A549 (cell line): ENCODE measurements at regions not wholly inside any gene's neighbourhood (a gene's known extent, or its start where the extent isn't known, plus 50 kb on each side); places are given as distances from the start of the nearest gene placed in this dataset.

Source experiments
- ATAC-seq, 2 experiments: fragments of 200-7000 bp in 1 of 2; fragments of >200 bp in 1 of 2; cut with Nextera tagmentation in 1 of 2; cut with Tn5 transposase in 1 of 2; 3 replicates each; pipeline versions ENCODE4 v1.8.0 to v1.9.1; 2018 to 2020; ENCODE audit warnings: mild to moderate bottlenecking in 1 of 2, moderate library complexity in 1 of 2
- CTCF ChIA-PET: fragments of 300-600 bp; sonication (Branson Sonifier 250); formaldehyde crosslinking; extraction: SDS; loops from one replicate; lab custom pipeline; 2021; ENCODE audit warnings: antibody characterized with exemption, inconsistent platforms; lab: Yijun Ruan, JAX
- POLR2A ChIA-PET: fragments of 350-600 bp; formaldehyde crosslinking; extraction: SDS; loops from one replicate; lab custom pipeline; 2021; ENCODE audit warnings: antibody characterized with exemption, inconsistent platforms; lab: Yijun Ruan, JAX
- DNase-seq, 2 experiments: peaks; one replicate each; pipeline versions ENCODE4 v3.0.0 to v3.0.0-alpha.2; 2011 to 2016; ENCODE audit warnings: low read depth in 1 of 2, low spot score in 1 of 2
- FAIRE-seq: peaks from 2 replicates; lab custom pipeline; 2011; peaks lifted over from hg19 to GRCh38; lab: Jason Lieb, UNC
- H3K27ac ChIP-seq, 2 experiments: fragments of >200 bp; sonication (Bioruptor Twin); formaldehyde crosslinking; 3 replicates each; pipeline ENCODE4 v1.5.1; 2016 to 2017
- H3K4me1 ChIP-seq: fragments of >200 bp; sonication (Bioruptor Twin); formaldehyde crosslinking; 3 replicates; pipeline ENCODE4 v1.6.1; 2016
- H3K4me2 ChIP-seq: fragments of >200 bp; sonication (Bioruptor Twin); formaldehyde crosslinking; 3 replicates; pipeline ENCODE4 v1.6.1; 2016
- H3K4me3 ChIP-seq: fragments of >200 bp; sonication (Bioruptor Twin); formaldehyde crosslinking; 3 replicates; pipeline ENCODE4 v1.5.1; 2016
- H3K9me3 ChIP-seq: fragments of >200 bp; sonication (Bioruptor Twin); formaldehyde crosslinking; 3 replicates; pipeline ENCODE4 v1.6.1; 2016
- BCL3 ChIP-seq: fragments of >200 bp; sonication (Bioruptor Twin); formaldehyde crosslinking; IDR thresholded peaks from 3 replicates; pipeline ENCODE4 v1.6.1; 2016
- BHLHE40 ChIP-seq: IDR thresholded peaks from 2 replicates; pipeline ENCODE4 v1.6.1; 2012; ENCODE audit warnings: low read depth, low read length, inconsistent platforms
- CHD2 ChIP-seq: fragments of 150-350 bp; IDR thresholded peaks from 2 replicates; pipeline ENCODE4 v1.6.1; 2014; ENCODE audit warnings: low read length; ENCODE audit not compliant: partially characterized antibody
- EHF ChIP-seq: fragments of 250-450 bp; sonication (Bioruptor Pico); IDR thresholded peaks from 2 replicates; pipeline ENCODE4 v1.5.0; 2020; ENCODE audit warnings: mild to moderate bottlenecking
- EHMT2 ChIP-seq: fragments of 200-600 bp; sonication (generic); IDR thresholded peaks from 2 replicates; pipeline ENCODE4 v1.6.1; 2016; ENCODE audit warnings: antibody characterized with exemption, low read depth, mild to moderate bottlenecking, moderate library complexity
- FOSB ChIP-seq: fragments of 250-450 bp; sonication (Bioruptor Pico); IDR thresholded peaks from 2 replicates; pipeline ENCODE4 v1.5.0; 2020; ENCODE audit warnings: mild to moderate bottlenecking, moderate library complexity
- FOXS1 ChIP-seq: fragments of 250-450 bp; sonication (Bioruptor Pico); IDR thresholded peaks from 2 replicates; pipeline ENCODE4 v1.5.0; 2020; ENCODE audit warnings: mild to moderate bottlenecking, moderate library complexity
- HDAC2 ChIP-seq: fragments of 200-600 bp; sonication (generic); IDR thresholded peaks from 2 replicates; pipeline ENCODE4 v1.6.1; 2016
- HOXB5 ChIP-seq: fragments of 250-450 bp; sonication (Bioruptor Pico); IDR thresholded peaks from 2 replicates; pipeline ENCODE4 v1.5.0; 2020; ENCODE audit warnings: mild to moderate bottlenecking, moderate library complexity
- MAFK ChIP-seq: fragments of 450-650 bp; IDR thresholded peaks from 2 replicates; pipeline ENCODE4 v1.6.1; 2014; ENCODE audit not compliant: partially characterized antibody
- MYC ChIP-seq: IDR thresholded peaks from 2 replicates; pipeline ENCODE4 v1.6.1; 2012; ENCODE audit warnings: mild to moderate bottlenecking, inconsistent platforms, low read length, improper control_type of control experiment, borderline replicate concordance
- NR3C1 ChIP-seq: fragments of >200 bp; sonication (Bioruptor Twin); formaldehyde crosslinking; IDR thresholded peaks from 3 replicates; pipeline ENCODE4 v1.6.1; 2017
- PHF8 ChIP-seq: fragments of 200-600 bp; sonication (generic); IDR thresholded peaks from 2 replicates; pipeline ENCODE4 v1.6.1; 2016; ENCODE audit warnings: low read depth, mild to moderate bottlenecking, antibody characterized with exemption, moderate library complexity, borderline replicate concordance
- POLR2AphosphoS2 ChIP-seq: conservative IDR thresholded peaks from 2 replicates; pipeline ENCODE4 v1.6.1; 2012; ENCODE audit warnings: low read length, improper control_type of control experiment, inconsistent platforms
- RARB ChIP-seq: fragments of 250-450 bp; sonication (Bioruptor Pico); IDR thresholded peaks from 2 replicates; pipeline ENCODE4 v1.8.0; 2021; ENCODE audit warnings: mild to moderate bottlenecking, moderate library complexity
- SMC3 ChIP-seq: fragments of >200 bp; sonication (Bioruptor Twin); formaldehyde crosslinking; IDR thresholded peaks from 3 replicates; pipeline ENCODE4 v1.6.1; 2018; ENCODE audit warnings: inconsistent platforms
- TP53 ChIP-seq: fragments of 250-450 bp; sonication (Bioruptor Pico); IDR thresholded peaks from 2 replicates; pipeline ENCODE4 v1.5.0; 2021; ENCODE audit warnings: mild to moderate bottlenecking, moderate library complexity
- ZC3H11A ChIP-seq: fragments of 450-650 bp; IDR thresholded peaks from 2 replicates; pipeline ENCODE4 v1.6.1; 2014; ENCODE audit warnings: antibody characterized with exemption, mild to moderate bottlenecking
- ZSCAN20 ChIP-seq: fragments of 250-450 bp; sonication (Bioruptor Pico); IDR thresholded peaks from 2 replicates; pipeline ENCODE4 v1.8.0; 2022; ENCODE audit warnings: mild to moderate bottlenecking, moderate library complexity
- WGBS: methylation state at CpG from one replicate; pipeline ENCODE4 v1.1.6; 2017; ENCODE audit errors: missing lambda C conversion rate; 5-methylcytosine and 5-hydroxymethylcytosine counted together
- TF ChIP-seq, protein P1 (sequence below): IDR thresholded peaks from 2 replicates; pipeline ENCODE4 v1.6.1; 2012
- TF ChIP-seq, protein P2 (sequence below): fragments of 450-650 bp; IDR thresholded peaks from 2 replicates; pipeline ENCODE4 v1.6.1; 2014; ENCODE audit warnings: antibody characterized with exemption
- TF ChIP-seq, protein P3 (sequence below): fragments of 200-600 bp; sonication (generic); IDR thresholded peaks from 2 replicates; pipeline ENCODE4 v1.6.1; 2016; ENCODE audit warnings: antibody characterized with exemption, mild to moderate bottlenecking, moderate library complexity

- no peaks in the 10 kb centered on the region for H3K4me1 ChIP-seq
- H3K4me3 ChIP-seq: no peak overlapping the region
- POLR2A ChIA-PET: no interaction called here
- TF ChIP-seq BCL3: no peak
- TF ChIP-seq RARB (CRISPR knock-in tag): no peak
- no peak for TF ChIP-seq ZSCAN20 (CRISPR knock-in tag)
- TF ChIP-seq, protein P1, sequence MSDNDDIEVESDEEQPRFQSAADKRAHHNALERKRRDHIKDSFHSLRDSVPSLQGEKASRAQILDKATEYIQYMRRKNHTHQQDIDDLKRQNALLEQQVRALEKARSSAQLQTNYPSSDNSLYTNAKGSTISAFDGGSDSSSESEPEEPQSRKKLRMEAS: no peak
- TF ChIP-seq, protein P2, sequence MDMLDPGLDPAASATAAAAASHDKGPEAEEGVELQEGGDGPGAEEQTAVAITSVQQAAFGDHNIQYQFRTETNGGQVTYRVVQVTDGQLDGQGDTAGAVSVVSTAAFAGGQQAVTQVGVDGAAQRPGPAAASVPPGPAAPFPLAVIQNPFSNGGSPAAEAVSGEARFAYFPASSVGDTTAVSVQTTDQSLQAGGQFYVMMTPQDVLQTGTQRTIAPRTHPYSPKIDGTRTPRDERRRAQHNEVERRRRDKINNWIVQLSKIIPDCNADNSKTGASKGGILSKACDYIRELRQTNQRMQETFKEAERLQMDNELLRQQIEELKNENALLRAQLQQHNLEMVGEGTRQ: no peak
- no peak for TF ChIP-seq PHF8
- TF ChIP-seq MYC: no peak
- TF ChIP-seq ZC3H11A: no peak
- TF ChIP-seq, protein P3, sequence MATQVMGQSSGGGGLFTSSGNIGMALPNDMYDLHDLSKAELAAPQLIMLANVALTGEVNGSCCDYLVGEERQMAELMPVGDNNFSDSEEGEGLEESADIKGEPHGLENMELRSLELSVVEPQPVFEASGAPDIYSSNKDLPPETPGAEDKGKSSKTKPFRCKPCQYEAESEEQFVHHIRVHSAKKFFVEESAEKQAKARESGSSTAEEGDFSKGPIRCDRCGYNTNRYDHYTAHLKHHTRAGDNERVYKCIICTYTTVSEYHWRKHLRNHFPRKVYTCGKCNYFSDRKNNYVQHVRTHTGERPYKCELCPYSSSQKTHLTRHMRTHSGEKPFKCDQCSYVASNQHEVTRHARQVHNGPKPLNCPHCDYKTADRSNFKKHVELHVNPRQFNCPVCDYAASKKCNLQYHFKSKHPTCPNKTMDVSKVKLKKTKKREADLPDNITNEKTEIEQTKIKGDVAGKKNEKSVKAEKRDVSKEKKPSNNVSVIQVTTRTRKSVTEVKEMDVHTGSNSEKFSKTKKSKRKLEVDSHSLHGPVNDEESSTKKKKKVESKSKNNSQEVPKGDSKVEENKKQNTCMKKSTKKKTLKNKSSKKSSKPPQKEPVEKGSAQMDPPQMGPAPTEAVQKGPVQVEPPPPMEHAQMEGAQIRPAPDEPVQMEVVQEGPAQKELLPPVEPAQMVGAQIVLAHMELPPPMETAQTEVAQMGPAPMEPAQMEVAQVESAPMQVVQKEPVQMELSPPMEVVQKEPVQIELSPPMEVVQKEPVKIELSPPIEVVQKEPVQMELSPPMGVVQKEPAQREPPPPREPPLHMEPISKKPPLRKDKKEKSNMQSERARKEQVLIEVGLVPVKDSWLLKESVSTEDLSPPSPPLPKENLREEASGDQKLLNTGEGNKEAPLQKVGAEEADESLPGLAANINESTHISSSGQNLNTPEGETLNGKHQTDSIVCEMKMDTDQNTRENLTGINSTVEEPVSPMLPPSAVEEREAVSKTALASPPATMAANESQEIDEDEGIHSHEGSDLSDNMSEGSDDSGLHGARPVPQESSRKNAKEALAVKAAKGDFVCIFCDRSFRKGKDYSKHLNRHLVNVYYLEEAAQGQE: no peak
- no peak for TF ChIP-seq NR3C1
- TF ChIP-seq HOXB5 (CRISPR knock-in tag): no peak
- TF ChIP-seq SMC3: no peak
- TF ChIP-seq TP53: no peak
- 26% methylated on average over 5 of the region's 5 CpGs for WGBS
- no peak overlapping the region for H3K4me2 ChIP-seq
- no peak overlapping the region for H3K27ac ChIP-seq
- ATAC-seq (no peak), DNase-seq (no peak), FAIRE-seq (no peak)
- CTCF ChIA-PET: no interaction called here
- H3K9me3 ChIP-seq: no peaks in the 10 kb centered on the region
Measured at GRCh38 chr14:56953884-56954283, 143.6 kb upstream of the OTX2 start.

- no peak for ATAC-seq
Measured at GRCh38 chr14:56952766-56953473, 142.6 kb upstream of the OTX2 start.

More at GRCh38 chr14:56952766-56953473, 142.6 kb upstream of the OTX2 start:
- FAIRE-seq (no peak), DNase-seq (no peak)
- Histone ChIP-seq H3K27ac (no peak overlapping the region), H3K4me2 (no peak overlapping the region), H3K4me1 (no peaks in the 10 kb centered on the region), H3K4me3 (no peak overlapping the region), H3K9me3 (no peaks in the 10 kb centered on the region)
- POLR2A ChIA-PET: no interaction called here
- 49% methylated on average over 3 of the region's 3 CpGs for WGBS
- TF ChIP-seq HDAC2 (no peak), BCL3 (no peak), NR3C1 (no peak), MAFK (no peak), POLR2AphosphoS2 (no peak), FOXS1 (no peak), BHLHE40 (no peak), TP53 (no peak), CHD2 (no peak), PHF8 (no peak), FOSB (CRISPR knock-in tag) (no peak), EHMT2 (no peak), ZSCAN20 (CRISPR knock-in tag) (no peak), EHF (CRISPR knock-in tag) (no peak)
- TF ChIP-seq, protein P2: no peak
- CTCF ChIA-PET: no interaction called here
